IPS-18a (cell line): ENCODE measurements at regions not wholly inside any gene's neighbourhood (a gene's known extent, or its start where the extent isn't known, plus 50 kb on each side); places are given as distances from the start of the nearest gene placed in this dataset.
A peak's percentile ranks its signal among the peaks of the same experiment; 100 is the strongest.

Experiments
- H3K27ac ChIP-seq: one replicate; pipeline ENCODE4 v1.5.1; 2013; ENCODE audit warnings: low read length
- H3K27me3 ChIP-seq: one replicate; pipeline ENCODE4 v1.6.1; 2013; ENCODE audit warnings: mild to moderate bottlenecking, low read length; ENCODE audit not compliant: control insufficient read depth, insufficient read depth
- H3K36me3 ChIP-seq: one replicate; pipeline ENCODE4 v1.6.1; 2013; ENCODE audit warnings: low read depth, low read length; ENCODE audit not compliant: control insufficient read depth
- H3K4me1 ChIP-seq: one replicate; pipeline ENCODE4 v1.6.1; 2013; ENCODE audit warnings: low read depth, low read length; ENCODE audit not compliant: control insufficient read depth
- H3K4me3 ChIP-seq: one replicate; pipeline ENCODE4 v1.5.1; 2013; ENCODE audit warnings: low read length
- H3K9ac ChIP-seq: one replicate; pipeline ENCODE4 v1.6.1; 2013; ENCODE audit warnings: mild to moderate bottlenecking, low read length, moderate library complexity
- H3K9me3 ChIP-seq: one replicate; pipeline ENCODE4 v1.6.1; 2013; ENCODE audit warnings: low read depth, low read length; ENCODE audit not compliant: control insufficient read depth

GRCh38 chr4:102423375-102423774 is 77.8 kb upstream of the NFKB1 start:
- Histone ChIP-seq H3K4me3 (no peak overlapping the region), H3K36me3 (no peaks in the 10 kb centered on the region), H3K9me3 (no peaks in the 10 kb centered on the region), H3K27me3 (no peaks in the 10 kb centered on the region), H3K9ac (no peak overlapping the region), H3K4me1 (no peaks in the 10 kb centered on the region), H3K27ac (no peak overlapping the region)

GRCh38 chr4:102427371-102427998 is 73.7 kb upstream of the NFKB1 start:
- Histone ChIP-seq H3K36me3 (no peaks in the 10 kb centered on the region), H3K4me1 (peaks cover 6% of the 10 kb centered on the region), H3K9ac (no peak overlapping the region), H3K4me3 (no peak overlapping the region), H3K27ac (no peak overlapping the region), H3K27me3 (no peaks in the 10 kb centered on the region), H3K9me3 (no peaks in the 10 kb centered on the region)

- Histone ChIP-seq H3K27ac (no peak overlapping the region), H3K36me3 (no peaks in the 10 kb centered on the region), H3K4me3 (no peak overlapping the region), H3K4me1 (peaks cover 6% of the 10 kb centered on the region), H3K9ac (no peak overlapping the region), H3K9me3 (no peaks in the 10 kb centered on the region), H3K27me3 (no peaks in the 10 kb centered on the region)
These were observed 73.0 kb upstream of the NFKB1 start for GRCh38 chr4:102428122-102428521.

GRCh38 chr4:102429553-102429952 is 71.6 kb upstream of the NFKB1 start:
- no peak overlapping the region for H3K9ac ChIP-seq
- H3K27ac ChIP-seq: no peak overlapping the region
- no peak overlapping the region for H3K4me3 ChIP-seq
- no peaks in the 10 kb centered on the region for H3K9me3 ChIP-seq
- no peaks in the 10 kb centered on the region for H3K27me3 ChIP-seq
- H3K36me3 ChIP-seq: no peaks in the 10 kb centered on the region
- H3K4me1 ChIP-seq: peaks cover 6% of the 10 kb centered on the region

- Histone ChIP-seq H3K27me3 (no peaks in the 10 kb centered on the region), H3K27ac (peak overlapping the region; percentile 43), H3K36me3 (no peaks in the 10 kb centered on the region), H3K9me3 (no peaks in the 10 kb centered on the region), H3K4me3 (peak overlapping the region; percentile 77), H3K9ac (peak overlapping the region; percentile 91), H3K4me1 (peaks cover 6% of the 10 kb centered on the region)
These were observed 70.7 kb upstream of the NFKB1 start for GRCh38 chr4:102430461-102430910.

GRCh38 chr4:102431608-102431961 is 69.6 kb upstream of the NFKB1 start:
- H3K4me1 ChIP-seq: peaks cover 6% of the 10 kb centered on the region
- H3K36me3 ChIP-seq: no peaks in the 10 kb centered on the region
- no peaks in the 10 kb centered on the region for H3K27me3 ChIP-seq
- H3K9ac ChIP-seq: peak overlapping the region; percentile 91
- H3K27ac ChIP-seq: no peak overlapping the region
- H3K9me3 ChIP-seq: no peaks in the 10 kb centered on the region
- H3K4me3 ChIP-seq: peak overlapping the region; percentile 77

- Histone ChIP-seq H3K9me3 (no peaks in the 10 kb centered on the region), H3K36me3 (no peaks in the 10 kb centered on the region), H3K4me3 (no peak overlapping the region), H3K27me3 (no peaks in the 10 kb centered on the region), H3K9ac (no peak overlapping the region), H3K4me1 (peaks cover 10% of the 10 kb centered on the region), H3K27ac (no peak overlapping the region)
These were observed 64.0 kb upstream of the NFKB1 start for GRCh38 chr4:102437111-102437510.

GRCh38 chr4:102438396-102439235 is 62.5 kb upstream of the NFKB1 start:
- H3K4me3 ChIP-seq: no peak overlapping the region
- H3K4me1 ChIP-seq: peaks cover 10% of the 10 kb centered on the region
- no peak overlapping the region for H3K9ac ChIP-seq
- no peaks in the 10 kb centered on the region for H3K36me3 ChIP-seq
- H3K27ac ChIP-seq: no peak overlapping the region
- no peaks in the 10 kb centered on the region for H3K9me3 ChIP-seq
- no peaks in the 10 kb centered on the region for H3K27me3 ChIP-seq

- H3K27ac ChIP-seq: no peak overlapping the region
- peaks cover 10% of the 10 kb centered on the region for H3K4me1 ChIP-seq
- no peak overlapping the region for H3K4me3 ChIP-seq
- no peaks in the 10 kb centered on the region for H3K36me3 ChIP-seq
- H3K27me3 ChIP-seq: no peaks in the 10 kb centered on the region
- no peak overlapping the region for H3K9ac ChIP-seq
- H3K9me3 ChIP-seq: no peaks in the 10 kb centered on the region
These were observed 61.9 kb upstream of the NFKB1 start for GRCh38 chr4:102439236-102439614.

- Histone ChIP-seq H3K9ac (no peak overlapping the region), H3K4me1 (peaks cover 10% of the 10 kb centered on the region), H3K4me3 (no peak overlapping the region), H3K36me3 (no peaks in the 10 kb centered on the region), H3K27ac (no peak overlapping the region), H3K9me3 (no peaks in the 10 kb centered on the region), H3K27me3 (no peaks in the 10 kb centered on the region)
These were observed 61.3 kb upstream of the NFKB1 start for GRCh38 chr4:102439812-102440211.

GRCh38 chr4:102440498-102440897 is 60.7 kb upstream of the NFKB1 start:
- Histone ChIP-seq H3K9me3 (no peaks in the 10 kb centered on the region), H3K27me3 (no peaks in the 10 kb centered on the region), H3K4me1 (peaks cover 10% of the 10 kb centered on the region), H3K36me3 (no peaks in the 10 kb centered on the region), H3K4me3 (no peak overlapping the region), H3K9ac (no peak overlapping the region), H3K27ac (no peak overlapping the region)
